Neural crest cell (in vitro differentiated cells): ENCODE measurements at regions not wholly inside any gene's neighbourhood (a gene's known extent, or its start where the extent isn't known, plus 50 kb on each side); places are given as distances from the start of the nearest gene placed in this dataset.

Source experiments
- DNase-seq: peaks from one replicate; pipeline ENCODE4 v3.0.0; 2021; ENCODE audit warnings: low read depth, mixed read lengths, low spot score
- H3K27ac Mint-ChIP-seq: one replicate; pipeline ENCODE4 v1.8.0; 2021; ENCODE audit warnings: mild to moderate bottlenecking, mixed read lengths; ENCODE audit not compliant: unreplicated experiment
- H3K27me3 Mint-ChIP-seq: 2 replicates; pipeline ENCODE4 v1.8.0; 2021; ENCODE audit warnings: low read depth, mild to moderate bottlenecking, mixed read lengths
- H3K36me3 Mint-ChIP-seq: 2 replicates; pipeline ENCODE4 v1.8.0; 2021; ENCODE audit warnings: low read depth, mild to moderate bottlenecking, mixed read lengths
- H3K4me1 Mint-ChIP-seq: 2 replicates; pipeline ENCODE4 v1.8.0; 2021; ENCODE audit warnings: mixed read lengths
- H3K4me3 Mint-ChIP-seq: one replicate; pipeline ENCODE4 v1.8.0; 2021; ENCODE audit warnings: mild to moderate bottlenecking, mixed read lengths
- H3K9me3 Mint-ChIP-seq: 2 replicates; pipeline ENCODE4 v1.8.0; 2021; ENCODE audit warnings: mixed read lengths
- TF ChIP-seq, protein P1 (sequence below): fragments of 200-600 bp; sonication (generic); conservative IDR thresholded peaks from 2 replicates; pipeline ENCODE4 v1.5.0; 2021; ENCODE audit warnings: antibody characterized with exemption, mild to moderate bottlenecking

DNA sequence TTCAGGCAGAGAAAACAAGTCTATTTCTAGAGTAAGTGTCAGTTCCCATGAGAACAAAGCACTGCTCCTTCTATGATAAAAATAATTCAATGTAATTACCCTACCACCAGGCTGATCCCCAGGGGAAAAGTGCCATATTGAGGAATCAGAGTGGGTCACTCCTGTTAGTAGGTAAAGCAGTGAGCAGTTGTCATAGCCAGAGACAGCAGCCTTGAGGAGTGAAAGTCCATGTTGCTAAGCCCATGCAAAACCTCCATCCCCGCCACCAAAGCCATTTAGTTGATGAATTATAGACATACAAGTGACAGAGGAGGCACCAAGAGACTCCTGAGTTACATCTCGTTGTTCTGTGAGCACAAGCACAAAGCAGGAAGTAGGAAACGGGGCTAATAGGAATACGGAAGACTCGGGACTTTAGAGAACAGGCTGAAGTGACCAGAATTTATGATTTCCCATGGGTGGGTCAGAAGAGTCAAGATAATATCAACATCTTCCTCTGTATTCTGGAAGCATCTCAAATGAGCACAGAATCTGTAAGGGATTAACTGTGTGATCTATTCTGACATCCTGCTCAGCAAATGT is 197.9 kb downstream of the MAFB start:
- peaks cover 4% of the 10 kb centered on the region for H3K9me3 Mint-ChIP-seq
- TF ChIP-seq, protein P1, sequence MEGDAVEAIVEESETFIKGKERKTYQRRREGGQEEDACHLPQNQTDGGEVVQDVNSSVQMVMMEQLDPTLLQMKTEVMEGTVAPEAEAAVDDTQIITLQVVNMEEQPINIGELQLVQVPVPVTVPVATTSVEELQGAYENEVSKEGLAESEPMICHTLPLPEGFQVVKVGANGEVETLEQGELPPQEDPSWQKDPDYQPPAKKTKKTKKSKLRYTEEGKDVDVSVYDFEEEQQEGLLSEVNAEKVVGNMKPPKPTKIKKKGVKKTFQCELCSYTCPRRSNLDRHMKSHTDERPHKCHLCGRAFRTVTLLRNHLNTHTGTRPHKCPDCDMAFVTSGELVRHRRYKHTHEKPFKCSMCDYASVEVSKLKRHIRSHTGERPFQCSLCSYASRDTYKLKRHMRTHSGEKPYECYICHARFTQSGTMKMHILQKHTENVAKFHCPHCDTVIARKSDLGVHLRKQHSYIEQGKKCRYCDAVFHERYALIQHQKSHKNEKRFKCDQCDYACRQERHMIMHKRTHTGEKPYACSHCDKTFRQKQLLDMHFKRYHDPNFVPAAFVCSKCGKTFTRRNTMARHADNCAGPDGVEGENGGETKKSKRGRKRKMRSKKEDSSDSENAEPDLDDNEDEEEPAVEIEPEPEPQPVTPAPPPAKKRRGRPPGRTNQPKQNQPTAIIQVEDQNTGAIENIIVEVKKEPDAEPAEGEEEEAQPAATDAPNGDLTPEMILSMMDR: no peak
- H3K4me1 Mint-ChIP-seq: no peaks in the 10 kb centered on the region

DNA sequence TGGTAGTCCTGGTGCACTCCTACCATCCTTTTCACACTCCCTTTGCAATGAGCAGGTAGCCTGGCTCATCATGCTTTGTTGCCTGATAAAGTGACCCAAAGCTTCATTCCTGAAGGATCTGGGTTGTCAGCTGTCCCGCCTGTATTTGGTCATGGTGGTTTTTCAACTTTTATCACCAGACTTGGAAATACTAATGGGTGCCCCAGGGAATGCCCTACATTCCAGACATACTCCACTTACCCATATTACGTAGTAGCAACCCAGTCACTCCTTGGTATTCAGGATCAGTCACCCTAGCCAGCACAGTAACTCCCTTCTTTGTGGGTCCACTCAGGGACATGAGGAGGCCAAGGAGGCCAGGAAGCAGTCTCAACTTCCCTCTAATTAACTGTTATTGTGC is 199.2 kb downstream of the MAFB start:
- no peak for DNase-seq
- Mint-ChIP-seq H3K4me3 (no peak overlapping the region), H3K9me3 (peaks cover 4% of the 10 kb centered on the region), H3K27ac (no peak overlapping the region), H3K36me3 (peaks cover 3% of the 10 kb centered on the region), H3K27me3 (peaks cover 11% of the 10 kb centered on the region), H3K4me1 (no peaks in the 10 kb centered on the region)
- TF ChIP-seq, protein P1: no peak

More for the DNA sequence above, 197.9 kb downstream of the MAFB start:
- H3K27me3 Mint-ChIP-seq: peaks cover 11% of the 10 kb centered on the region
- H3K27ac Mint-ChIP-seq: no peak overlapping the region
- H3K4me3 Mint-ChIP-seq: no peak overlapping the region
- DNase-seq: no peak
- peaks cover 3% of the 10 kb centered on the region for H3K36me3 Mint-ChIP-seq

DNA sequence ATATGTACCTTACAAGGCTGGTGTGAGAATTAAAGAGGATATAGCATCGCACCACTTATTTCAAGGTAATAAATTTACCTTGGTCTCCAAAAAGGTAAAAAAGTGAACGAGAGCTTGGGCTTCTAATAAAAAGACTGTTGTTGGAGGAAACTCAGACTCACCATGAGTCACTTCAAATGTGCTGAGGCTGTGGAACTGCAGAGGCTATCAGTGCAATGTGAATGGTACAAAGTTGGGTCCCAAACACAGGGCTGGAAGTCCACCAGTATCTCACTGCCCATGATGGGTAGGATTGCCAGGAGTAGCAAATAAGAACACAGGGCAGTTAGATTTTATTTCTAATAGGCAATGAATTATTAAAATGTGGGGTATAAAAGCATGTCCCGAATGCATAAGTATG is 200.6 kb downstream of the MAFB start:
- Mint-ChIP-seq H3K4me3 (no peak overlapping the region), H3K36me3 (peaks cover 3% of the 10 kb centered on the region), H3K9me3 (peaks cover 4% of the 10 kb centered on the region), H3K27ac (no peak overlapping the region), H3K27me3 (peaks cover 15% of the 10 kb centered on the region), H3K4me1 (no peaks in the 10 kb centered on the region)
- TF ChIP-seq, protein P1: no peak
- DNase-seq: no peak

DNA sequence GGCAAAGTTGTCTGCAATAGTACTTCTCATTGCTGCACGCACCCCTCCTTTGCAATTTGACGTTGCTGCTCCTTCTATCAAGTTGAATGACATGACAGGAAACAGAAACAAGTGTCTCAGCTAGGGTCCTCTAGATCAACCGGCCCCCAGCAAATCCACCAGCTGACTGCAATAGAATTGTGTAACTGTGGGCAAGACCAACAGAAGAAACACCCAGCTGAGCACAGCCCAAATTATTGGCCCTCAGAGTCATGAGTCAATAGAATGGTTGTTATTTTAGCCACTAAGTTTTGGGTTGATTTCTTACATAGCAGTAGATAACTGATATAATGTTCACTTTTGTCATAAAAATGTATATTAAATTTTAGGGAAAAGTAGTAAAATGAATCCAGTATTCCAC is 202.7 kb downstream of the MAFB start:
- Mint-ChIP-seq H3K36me3 (peaks cover 3% of the 10 kb centered on the region), H3K4me1 (no peaks in the 10 kb centered on the region), H3K27ac (no peak overlapping the region), H3K4me3 (no peak overlapping the region), H3K9me3 (peaks cover 4% of the 10 kb centered on the region), H3K27me3 (peaks cover 15% of the 10 kb centered on the region)
- TF ChIP-seq, protein P1: no peak
- DNase-seq: no peak

DNA sequence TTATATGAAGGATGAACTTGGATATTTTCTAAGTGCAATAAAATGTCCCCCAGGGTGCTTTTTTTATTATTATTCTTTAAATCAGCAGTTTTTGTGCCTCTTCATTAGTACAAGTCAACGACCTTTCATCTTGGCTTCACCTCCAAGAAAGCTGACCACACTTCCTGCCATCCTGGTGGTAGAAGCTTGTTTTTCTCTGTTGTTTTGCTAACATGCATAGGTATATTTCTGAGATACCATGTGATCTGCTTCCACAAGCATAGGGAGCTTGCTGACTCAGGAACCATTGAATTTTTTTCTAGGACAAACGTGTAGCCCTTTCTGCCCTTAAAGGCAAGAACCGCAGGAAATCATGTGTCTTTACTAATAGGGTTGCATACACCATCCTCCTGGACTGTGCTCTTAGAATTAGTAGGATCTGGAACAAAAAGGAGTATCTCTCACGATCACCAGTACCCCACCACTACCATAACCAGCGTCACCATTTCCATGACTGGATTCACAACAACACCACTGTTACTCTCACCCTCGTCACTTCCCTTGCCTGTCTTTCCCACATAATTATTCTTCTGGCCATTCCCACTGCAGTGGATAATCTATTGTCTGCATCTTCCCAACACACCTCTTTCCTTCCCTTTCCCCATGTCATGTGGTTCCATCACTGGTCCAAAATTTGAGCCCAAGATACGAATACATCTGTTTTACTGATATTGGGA is 207.1 kb downstream of the MAFB start:
- H3K4me1 Mint-ChIP-seq: no peaks in the 10 kb centered on the region
- H3K27ac Mint-ChIP-seq: no peak overlapping the region
- H3K4me3 Mint-ChIP-seq: no peak overlapping the region
- TF ChIP-seq, protein P1: no peak
- no peaks in the 10 kb centered on the region for H3K36me3 Mint-ChIP-seq
- no peak for DNase-seq
- H3K27me3 Mint-ChIP-seq: peaks cover 3% of the 10 kb centered on the region
- H3K9me3 Mint-ChIP-seq: no peaks in the 10 kb centered on the region
